Right lobe of liver (tissue), 6 donors: ENCODE measurements at regions not wholly inside any gene's neighbourhood (a gene's known extent, or its start where the extent isn't known, plus 50 kb on each side); places are given as distances from the start of the nearest gene placed in this dataset.

Experiments used
- ATAC-seq, 4 donors: fragments of 200-7000 bp; cut with Tn5 transposase; one replicate each; pipeline ENCODE4 v1.9.1; 2020; ENCODE audit warnings: mild to moderate bottlenecking in 4 of 4, moderate library complexity in 4 of 4
- DNase-seq, 3 donors: peaks; one replicate each; pipeline ENCODE4 v3.0.0-alpha.2; 2020
- H3K27ac ChIP-seq, 3 donors: fragments of 200-600 bp; one replicate each; pipeline ENCODE4 v1.8.0; 2022
- H3K27me3 ChIP-seq, 2 donors: fragments of 200-600 bp; one replicate each; pipeline ENCODE4 v1.8.0; 2022
- H3K36me3 ChIP-seq, 4 donors: fragments of 200-600 bp; sonication (generic) in 1 of 4; one replicate each; pipeline versions ENCODE4 v1.5.1 to v1.8.0; 2017 to 2022; ENCODE audit warnings: control low read depth in 1 of 4
- H3K4me1 ChIP-seq, 4 donors: fragments of 200-600 bp; sonication (generic) in 1 of 4; one replicate each; pipeline versions ENCODE4 v1.5.1 to v1.8.0; 2017 to 2022; ENCODE audit warnings: control low read depth in 1 of 4
- H3K4me3 ChIP-seq, 3 donors: fragments of 200-600 bp; one replicate each; pipeline ENCODE4 v1.8.0; 2022
- H3K9me3 ChIP-seq, 4 donors: fragments of 200-600 bp; sonication (generic) in 1 of 4; one replicate each; pipeline versions ENCODE4 v1.5.1 to v1.8.0; 2017 to 2022; ENCODE audit warnings: control low read depth in 1 of 4
- CTCF ChIP-seq, 4 donors: fragments of 200-600 bp in 3 of 4; fragments of 450-650 bp in 1 of 4; IDR thresholded peaks; one replicate each; pipeline versions ENCODE4 v1.5.1 to v1.8.0; 2016 to 2022; ENCODE audit warnings: antibody characterized with exemption in 4 of 4, mild to moderate bottlenecking in 2 of 4
- POLR2A ChIP-seq: fragments of 450-650 bp; IDR thresholded peaks from one replicate; pipeline ENCODE4 v1.6.1; 2017; ENCODE audit warnings: antibody characterized with exemption, mild to moderate bottlenecking
- WGBS: methylation state at CpG from one replicate; pipeline ENCODE4 v1.1.6; 2018; ENCODE audit warnings: low coverage, low lambda C conversion rate; ENCODE audit not compliant: insufficient coverage; ENCODE audit errors: missing lambda C conversion rate; 5-methylcytosine and 5-hydroxymethylcytosine counted together
- intact Hi-C, 2 donors: fragments of 100-400 bp; cut with DNase I; formaldehyde crosslinking; loops; one replicate each; pipeline versions ENCODE4 v1.11.2 to v1.14.1; 2022
- donor health status: DM: no; HTN: yes; CAD: no.
- donor health status: DM: no; HTN: no; CAD: no.
- donor health status: DM: no; HTN: no; CAD: no.
- donor health status: DM: no; HTN: yes; CAD: no.
- donor health status: DM: no; HTN: yes; CAD: no.

DNA sequence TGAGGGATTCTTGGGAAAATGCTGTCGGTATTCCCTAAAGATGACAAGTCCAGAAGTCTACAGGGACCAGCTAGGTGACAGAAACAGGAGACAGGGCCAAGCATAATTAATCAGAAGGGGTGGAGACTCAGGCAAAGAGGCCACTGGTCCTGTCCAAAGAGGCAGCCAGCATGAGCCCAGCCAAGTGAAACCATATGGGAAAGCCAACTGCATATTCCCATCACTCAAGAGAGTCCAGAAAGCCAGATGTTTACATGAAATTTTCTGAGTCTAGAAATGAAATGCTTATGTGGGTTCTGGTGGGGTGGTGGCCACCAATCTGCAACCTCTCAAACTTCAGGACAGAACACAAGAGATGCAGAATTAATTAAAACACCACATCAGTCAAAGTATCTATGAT lies 74.3 kb downstream of the ANKRD60 start:
- WGBS = 80% methylated on average over 1 of the region's 1 CpG
- intact Hi-C loops = no loop called here
- TF ChIP-seq POLR2A (no peak), CTCF (IDR thresholded peaks at IDR 0.05) (no peak)
- ATAC-seq (no peak), DNase-seq (peak in 1 of 3 donors; percentile 0)
- no peaks in the 10 kb centered on the region for H3K36me3 ChIP-seq
- no peak overlapping the region for H3K4me3 ChIP-seq
- no peaks in the 10 kb centered on the region for H3K9me3 ChIP-seq
- H3K4me1 ChIP-seq = no peaks in the 10 kb centered on the region
- no peaks in the 10 kb centered on the region for H3K27me3 ChIP-seq
- no peak overlapping the region for H3K27ac ChIP-seq

GRCh38 chr20:58153121-58153520 lies 75.3 kb downstream of the ANKRD60 start:
- H3K9me3 ChIP-seq = no peaks in the 10 kb centered on the region
- peak in 1 of 3 donors; percentile 48 for DNase-seq
- intact Hi-C loops = no loop called here
- no peak overlapping the region for H3K4me3 ChIP-seq
- H3K27ac ChIP-seq = no peak overlapping the region
- H3K36me3 ChIP-seq = no peaks in the 10 kb centered on the region
- ATAC-seq = no peak
- TF ChIP-seq POLR2A = no peak
- no peak for TF ChIP-seq CTCF (IDR thresholded peaks at IDR 0.05)
- no peaks in the 10 kb centered on the region for H3K27me3 ChIP-seq
- WGBS = 38% methylated on average over 9 of the region's 11 CpGs
- H3K4me1 ChIP-seq = no peaks in the 10 kb centered on the region

DNA sequence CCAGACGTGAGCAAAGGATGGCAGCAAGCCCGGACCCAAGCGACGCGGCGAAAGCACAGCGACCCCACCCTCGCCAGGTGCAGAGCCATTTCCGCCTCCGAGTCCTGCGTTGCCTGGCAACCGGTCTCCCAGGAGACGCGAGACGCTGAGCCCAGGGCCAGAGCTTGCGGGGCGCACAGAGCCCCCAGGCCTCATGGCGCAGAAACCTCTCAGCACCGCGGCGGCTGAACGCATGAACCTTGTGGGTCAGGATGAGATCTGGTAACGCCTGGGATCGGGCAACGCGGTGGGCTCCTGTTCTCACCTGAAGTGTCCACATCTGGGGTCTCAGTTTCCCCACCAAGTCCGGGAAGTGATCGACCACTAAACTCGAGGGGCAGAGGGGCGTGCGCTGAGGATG lies 77.7 kb downstream of the ANKRD60 start:
- no peak overlapping the region for H3K4me3 ChIP-seq
- TF ChIP-seq POLR2A (no peak), CTCF (IDR thresholded peaks at IDR 0.05) (no peak)
- DNase-seq (peak in 1 of 3 donors; percentile 50), ATAC-seq (no peak)
- no peaks in the 10 kb centered on the region for H3K9me3 ChIP-seq
- no peaks in the 10 kb centered on the region for H3K27me3 ChIP-seq
- H3K36me3 ChIP-seq = no peaks in the 10 kb centered on the region
- no peak overlapping the region for H3K27ac ChIP-seq
- no peaks in the 10 kb centered on the region for H3K4me1 ChIP-seq
- WGBS = 19% methylated on average over 15 of the region's 31 CpGs
- intact Hi-C loops = no loop called here

DNA sequence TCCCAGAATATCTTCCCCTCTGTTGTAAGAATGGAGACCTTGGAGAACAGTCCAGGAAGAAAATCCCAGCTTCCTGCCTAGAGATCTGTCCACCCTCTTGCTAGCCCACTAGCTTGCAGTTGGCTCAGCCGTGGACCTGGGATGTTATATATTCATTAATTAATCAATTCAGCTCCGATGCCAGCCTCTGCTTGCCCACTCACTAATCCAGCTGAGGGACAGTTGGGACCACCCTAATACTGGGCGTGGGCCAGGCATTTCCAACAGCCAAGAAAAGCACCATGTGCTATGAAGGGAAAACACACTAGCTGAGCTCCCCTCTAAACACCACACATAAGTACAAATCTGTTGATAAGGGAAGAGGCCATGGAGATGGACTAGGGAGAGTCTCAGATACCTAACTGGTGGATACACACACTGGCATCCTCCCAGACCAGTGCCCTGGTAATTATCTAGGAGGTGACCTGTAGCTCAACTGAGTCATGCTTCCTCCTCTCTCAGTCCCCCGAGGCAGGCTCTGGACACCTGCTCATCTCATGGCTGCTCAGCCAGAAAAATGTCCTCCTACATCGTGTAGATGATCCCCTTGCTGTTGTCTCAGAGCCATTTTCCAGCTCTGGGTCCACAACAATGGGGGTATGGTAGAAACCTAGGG lies 78.9 kb downstream of the ANKRD60 start:
- Histone ChIP-seq H3K4me3 (no peak overlapping the region), H3K36me3 (no peaks in the 10 kb centered on the region), H3K27ac (no peak overlapping the region), H3K9me3 (no peaks in the 10 kb centered on the region), H3K4me1 (no peaks in the 10 kb centered on the region), H3K27me3 (no peaks in the 10 kb centered on the region)
- no peak for TF ChIP-seq POLR2A
- TF ChIP-seq CTCF (IDR thresholded peaks at IDR 0.05) = no peak
- 42% methylated on average over 4 of the region's 5 CpGs for WGBS
- DNase-seq = peak in 1 of 3 donors; percentile 3
- intact Hi-C loops = no loop called here
- ATAC-seq = no peak

- Histone ChIP-seq H3K36me3 (no peaks in the 10 kb centered on the region), H3K9me3 (no peaks in the 10 kb centered on the region), H3K27ac (no peak overlapping the region), H3K4me1 (no peaks in the 10 kb centered on the region), H3K27me3 (no peaks in the 10 kb centered on the region), H3K4me3 (no peak overlapping the region)
- WGBS = 31% methylated on average over 8 of the region's 8 CpGs
- intact Hi-C loops = no loop called here
- no peak for ATAC-seq
- TF ChIP-seq POLR2A = no peak
- no peak for TF ChIP-seq CTCF (IDR thresholded peaks at IDR 0.05)
- DNase-seq = no peak
These were observed 79.6 kb downstream of the ANKRD60 start for GRCh38 chr20:58148891-58149290.
